ENCODE measurements at regions not wholly inside any gene's neighbourhood (a gene's known extent, or its start where the extent isn't known, plus 50 kb on each side); places are given as distances from the start of the nearest gene placed in this dataset.

GRCh38 chr20:48339986-48340882, 487.6 kb downstream of the PREX1 start:
- TF ChIP-seq CTCF (IDR thresholded peaks at IDR 0.05) = no peak

- no peak for TF ChIP-seq CTCF (IDR thresholded peaks at IDR 0.05)
Measured at GRCh38 chr20:48339190-48339985, 488.4 kb downstream of the PREX1 start.

- TF ChIP-seq CTCF (IDR thresholded peaks at IDR 0.05) = no peak
Measured at GRCh38 chr20:48338717-48339116, 489.1 kb downstream of the PREX1 start.

- TF ChIP-seq CTCF (IDR thresholded peaks at IDR 0.05) = no peak
Measured at GRCh38 chr20:48336597-48336996, 491.2 kb downstream of the PREX1 start.

GRCh38 chr20:48335308-48336050, 492.3 kb downstream of the PREX1 start:
- TF ChIP-seq CTCF (IDR thresholded peaks at IDR 0.05) = no peak

- TF ChIP-seq CTCF (IDR thresholded peaks at IDR 0.05) = no peak
Measured at GRCh38 chr20:48333707-48334106, 494.1 kb downstream of the PREX1 start.

- no peak for TF ChIP-seq CTCF (IDR thresholded peaks at IDR 0.05)
Measured at GRCh38 chr20:48332555-48332954, 495.2 kb downstream of the PREX1 start.
